RWPE1 (cell line): ENCODE measurements at regions not wholly inside any gene's neighbourhood (a gene's known extent, or its start where the extent isn't known, plus 50 kb on each side); places are given as distances from the start of the nearest gene placed in this dataset.

Experiments used
- CTCF ChIA-PET: fragments of 350-600 bp; sonication (Branson Sonifier 250); formaldehyde crosslinking; extraction: SDS; loops from one replicate; lab custom pipeline; 2021; lab: Yijun Ruan, JAX
- POLR2A ChIA-PET: fragments of 400-600 bp; formaldehyde crosslinking; extraction: SDS; loops from one replicate; lab custom pipeline; 2020; ENCODE audit warnings: antibody characterized with exemption; ENCODE audit not compliant: low non-redundant PET; lab: Yijun Ruan, JAX
- DNase-seq: peaks from one replicate; pipeline ENCODE4 v3.0.0; 2012; ENCODE audit warnings: low spot score
- H3K27ac ChIP-seq: fragments of 450-650 bp; 2 replicates; pipeline ENCODE4 v1.5.1; 2017
- TF ChIP-seq, protein P1 (sequence below): fragments of 450-650 bp; conservative IDR thresholded peaks from 2 replicates; pipeline ENCODE4 v1.5.1; 2017; ENCODE audit warnings: low read depth, mild to moderate bottlenecking

- CTCF ChIA-PET: no interaction called here
- POLR2A ChIA-PET: no interaction called here
- no peak for DNase-seq
- H3K27ac ChIP-seq: no peak overlapping the region
- TF ChIP-seq, protein P1, sequence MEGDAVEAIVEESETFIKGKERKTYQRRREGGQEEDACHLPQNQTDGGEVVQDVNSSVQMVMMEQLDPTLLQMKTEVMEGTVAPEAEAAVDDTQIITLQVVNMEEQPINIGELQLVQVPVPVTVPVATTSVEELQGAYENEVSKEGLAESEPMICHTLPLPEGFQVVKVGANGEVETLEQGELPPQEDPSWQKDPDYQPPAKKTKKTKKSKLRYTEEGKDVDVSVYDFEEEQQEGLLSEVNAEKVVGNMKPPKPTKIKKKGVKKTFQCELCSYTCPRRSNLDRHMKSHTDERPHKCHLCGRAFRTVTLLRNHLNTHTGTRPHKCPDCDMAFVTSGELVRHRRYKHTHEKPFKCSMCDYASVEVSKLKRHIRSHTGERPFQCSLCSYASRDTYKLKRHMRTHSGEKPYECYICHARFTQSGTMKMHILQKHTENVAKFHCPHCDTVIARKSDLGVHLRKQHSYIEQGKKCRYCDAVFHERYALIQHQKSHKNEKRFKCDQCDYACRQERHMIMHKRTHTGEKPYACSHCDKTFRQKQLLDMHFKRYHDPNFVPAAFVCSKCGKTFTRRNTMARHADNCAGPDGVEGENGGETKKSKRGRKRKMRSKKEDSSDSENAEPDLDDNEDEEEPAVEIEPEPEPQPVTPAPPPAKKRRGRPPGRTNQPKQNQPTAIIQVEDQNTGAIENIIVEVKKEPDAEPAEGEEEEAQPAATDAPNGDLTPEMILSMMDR: no peak
Measured at GRCh38 chr2:59458800-59459199, 1094.7 kb downstream of the BCL11A start.

GRCh38 chr2:59456285-59456684 is 1097.2 kb downstream of the BCL11A start:
- no peak for DNase-seq
- TF ChIP-seq, protein P1: no peak
- no peak overlapping the region for H3K27ac ChIP-seq
- CTCF ChIA-PET: no interaction called here
- POLR2A ChIA-PET: no interaction called here

DNA sequence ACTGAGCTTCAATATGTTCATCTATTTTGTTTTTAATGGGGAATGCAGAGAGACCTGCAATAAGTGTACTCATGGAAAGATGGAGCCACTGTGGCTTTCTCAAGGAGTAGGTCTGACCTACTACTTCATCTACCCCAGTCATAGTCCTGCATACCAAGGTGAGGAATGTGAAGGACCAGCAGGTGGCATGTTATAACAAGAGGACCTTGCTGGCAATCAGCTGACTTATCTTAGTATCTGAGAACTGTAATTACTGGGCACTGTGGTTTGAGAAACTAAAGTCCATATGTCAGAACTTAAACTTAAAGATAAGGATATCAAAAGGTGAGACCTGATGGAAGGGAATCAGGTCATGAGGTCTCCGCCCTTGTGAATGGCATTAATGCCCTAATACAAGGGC is 1104.2 kb downstream of the BCL11A start:
- POLR2A ChIA-PET: no interaction called here
- TF ChIP-seq, protein P1: no peak
- peak; percentile 6 for DNase-seq
- H3K27ac ChIP-seq: no peak overlapping the region
- CTCF ChIA-PET: interaction anchor here (0.7 kb wide), 1 partner anchor 33 kb away, joined by 4 read pairs; no protein-coding TSS in a partner anchor

DNA sequence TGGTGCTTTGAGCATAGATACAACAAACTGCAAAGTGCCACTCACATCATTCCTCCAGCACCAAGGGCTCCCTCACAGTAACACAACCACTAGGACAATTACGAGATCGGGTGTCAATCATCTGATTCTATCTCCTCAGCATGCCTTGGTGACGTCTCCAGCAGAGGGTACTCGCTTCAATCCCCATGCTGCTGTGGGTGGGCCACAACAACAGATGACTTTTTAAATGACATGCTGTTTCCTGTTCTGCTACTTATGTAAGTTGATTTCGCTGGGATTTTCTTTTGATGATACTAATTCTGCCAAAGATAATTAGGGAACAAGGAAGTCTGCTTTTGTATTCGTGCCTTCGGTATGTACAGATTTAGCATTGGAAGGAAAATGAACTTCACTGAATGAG is 1113.0 kb downstream of the BCL11A start:
- TF ChIP-seq, protein P1: no peak
- H3K27ac ChIP-seq: no peak overlapping the region
- no peak for DNase-seq
- CTCF ChIA-PET: interaction anchor here (0.6 kb wide), 1 partner anchor 64 kb away, joined by 3 read pairs; no protein-coding TSS in a partner anchor
- POLR2A ChIA-PET: no interaction called here

DNA sequence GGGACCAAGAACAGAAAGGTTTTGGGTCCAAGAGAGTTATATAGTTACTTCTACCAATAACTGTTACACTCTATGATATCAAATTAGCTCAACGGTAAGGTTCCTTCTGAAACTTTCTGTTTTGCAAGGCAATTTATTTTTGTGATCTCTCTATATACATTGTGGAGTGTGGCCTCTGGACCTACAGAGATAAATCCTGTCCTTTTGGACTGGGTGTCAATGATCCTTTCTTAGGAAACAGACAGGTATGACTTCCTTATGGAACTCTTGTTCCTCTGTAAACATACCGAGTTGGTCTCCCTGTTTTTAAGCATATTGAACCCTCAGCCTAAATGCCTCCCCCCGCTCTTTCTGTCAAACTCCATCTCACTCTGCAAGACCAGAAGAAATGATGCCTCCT is 1117.8 kb downstream of the BCL11A start:
- no peak for DNase-seq
- ChIA-PET CTCF (no interaction called here), POLR2A (no interaction called here)
- no peak overlapping the region for H3K27ac ChIP-seq
- TF ChIP-seq, protein P1: no peak

DNA sequence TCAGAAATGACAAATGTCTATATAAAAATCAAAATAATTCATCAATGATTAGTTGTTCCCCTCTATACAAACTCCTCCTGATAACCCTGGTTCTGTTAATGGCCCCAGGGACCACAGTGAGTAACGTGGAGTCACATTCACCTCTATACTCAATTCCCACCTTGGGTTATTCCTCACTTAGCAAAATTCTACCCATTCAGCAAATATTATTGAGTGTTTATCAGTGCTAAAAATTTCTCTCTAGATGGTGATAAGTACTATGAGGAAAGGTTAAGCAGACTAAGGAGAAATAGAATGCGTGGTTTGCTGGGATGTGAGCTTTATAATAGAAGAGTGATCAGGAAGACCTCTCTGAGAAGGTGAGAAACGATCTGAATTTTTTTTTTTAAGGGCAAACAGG is 1124.5 kb downstream of the BCL11A start:
- ChIA-PET CTCF (no interaction called here), POLR2A (no interaction called here)
- TF ChIP-seq, protein P1: no peak
- no peak overlapping the region for H3K27ac ChIP-seq
- no peak for DNase-seq
